ENCODE measurements at regions not wholly inside any gene's neighbourhood (a gene's known extent, or its start where the extent isn't known, plus 50 kb on each side); places are given as distances from the start of the nearest gene placed in this dataset.
A peak's percentile ranks its signal among the peaks of the same experiment; 100 is the strongest.

GRCh38 chr2:37507703-37508102, 163.3 kb downstream of the QPCT start:
- TF ChIP-seq POLR2A (IDR thresholded peaks at IDR 0.05) = no peak
- TF ChIP-seq CTCF (IDR thresholded peaks at IDR 0.05) = no peak
- Histone ChIP-seq H3K4me3 (no peak overlapping the region), H3K4me1 (peaks cover 0 to 10% (median 0%) of the 10 kb centered on the region in 3 donors), H3K9me3 (no peaks in the 10 kb centered on the region), H3K27me3 (peaks cover 0 to 6% (median 0%) of the 10 kb centered on the region in 4 donors), H3K27ac (no peak overlapping the region), H3K36me3 (no peaks in the 10 kb centered on the region)
- DNase-seq = no peak
- intact Hi-C loops (cut with DNase I) = no loop called here
- WGBS, 2 donors = 76 to 80% methylated on average over 6 of the region's 6 CpGs

GRCh38 chr2:37512971-37513370, 158.5 kb downstream of the CDC42EP3 start:
- TF ChIP-seq POLR2A (IDR thresholded peaks at IDR 0.05) (no peak), CTCF (IDR thresholded peaks at IDR 0.05) (no peak)
- H3K4me3 ChIP-seq = no peak overlapping the region
- no peak for DNase-seq
- 60 to 86% methylated on average over 1 of the region's 1 CpG for whole genome bisulfite sequencing, 2 donors
- H3K9me3 ChIP-seq = no peaks in the 10 kb centered on the region
- intact Hi-C loops (cut with DNase I) = no loop called here
- no peaks in the 10 kb centered on the region for H3K4me1 ChIP-seq
- no peaks in the 10 kb centered on the region for H3K36me3 ChIP-seq
- H3K27ac ChIP-seq = no peak overlapping the region
- no peaks in the 10 kb centered on the region for H3K27me3 ChIP-seq

GRCh38 chr2:37523814-37524362, 147.6 kb downstream of the CDC42EP3 start:
- DNase-seq = no peak
- Histone ChIP-seq H3K27me3 (no peaks in the 10 kb centered on the region), H3K27ac (peak overlapping the region in 3 of 4 donors; percentile 23 to 51 (median 23)), H3K9me3 (no peaks in the 10 kb centered on the region), H3K36me3 (no peaks in the 10 kb centered on the region), H3K4me1 (peaks cover 5 to 11% (median 9%) of the 10 kb centered on the region in 3 donors), H3K4me3 (no peak overlapping the region)
- intact Hi-C loops (cut with DNase I) = no loop called here
- 7 to 16% methylated on average over 5 of the region's 5 CpGs for WGBS, 2 donors
- TF ChIP-seq POLR2A (IDR thresholded peaks at IDR 0.05) (no peak), CTCF (IDR thresholded peaks at IDR 0.05) (no peak)

- H3K27me3 ChIP-seq = no peaks in the 10 kb centered on the region
- no peak for TF ChIP-seq POLR2A (IDR thresholded peaks at IDR 0.05)
- TF ChIP-seq CTCF (IDR thresholded peaks at IDR 0.05) = no peak
- H3K27ac ChIP-seq = no peak overlapping the region
- no peak for DNase-seq
- no peaks in the 10 kb centered on the region for H3K36me3 ChIP-seq
- 58 to 70% methylated on average over 4 of the region's 4 CpGs for WGBS, 2 donors
- no peaks in the 10 kb centered on the region for H3K9me3 ChIP-seq
- intact Hi-C loops (cut with DNase I) = no loop called here
- H3K4me3 ChIP-seq = no peak overlapping the region
- H3K4me1 ChIP-seq = peaks cover 5 to 11% (median 9%) of the 10 kb centered on the region in 3 donors
Measured at GRCh38 chr2:37526323-37526722, 145.1 kb downstream of the CDC42EP3 start.

- TF ChIP-seq CTCF (IDR thresholded peaks at IDR 0.05) (no peak), POLR2A (IDR thresholded peaks at IDR 0.05) (no peak)
- intact Hi-C loops (cut with DNase I) = no loop called here
- Histone ChIP-seq H3K27me3 (no peaks in the 10 kb centered on the region), H3K9me3 (no peaks in the 10 kb centered on the region), H3K27ac (no peak overlapping the region), H3K4me1 (peaks cover 5 to 11% (median 9%) of the 10 kb centered on the region in 3 donors), H3K4me3 (no peak overlapping the region), H3K36me3 (no peaks in the 10 kb centered on the region)
- no peak for DNase-seq
Measured at GRCh38 chr2:37526856-37527255, 144.6 kb downstream of the CDC42EP3 start.
